ENCODE measurements at regions not wholly inside any gene's neighbourhood (a gene's known extent, or its start where the extent isn't known, plus 50 kb on each side); places are given as distances from the start of the nearest gene placed in this dataset.

DNA sequence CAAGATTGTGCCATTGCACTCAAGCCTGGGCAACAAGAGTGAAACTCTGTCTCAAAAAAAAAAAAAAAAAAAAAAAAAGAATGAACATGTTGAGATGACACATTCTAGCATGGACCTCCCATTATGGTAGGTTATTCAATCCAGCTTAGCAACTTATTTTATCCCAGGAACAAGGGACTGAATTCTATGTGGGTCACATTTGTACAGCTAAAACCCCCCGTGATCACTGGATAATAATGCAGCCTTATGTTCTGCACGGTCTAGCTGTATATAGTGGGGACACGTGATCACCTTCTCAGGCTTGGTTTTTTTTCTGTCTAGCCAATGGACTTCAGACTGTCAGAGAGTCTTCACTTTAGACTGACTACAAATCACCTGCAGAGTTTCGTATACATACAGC, 115.2 kb upstream of the FRG1 start:
- TF ChIP-seq EZH2phosphoT487 (IDR thresholded peaks at IDR 0.05; ENCODE audit: low read length) (no peak), EZH2 (optimal IDR thresholded peaks at IDR 0.05; ENCODE audit: low read depth, low read length) (no peak)
- TF ChIP-seq, protein P1, sequence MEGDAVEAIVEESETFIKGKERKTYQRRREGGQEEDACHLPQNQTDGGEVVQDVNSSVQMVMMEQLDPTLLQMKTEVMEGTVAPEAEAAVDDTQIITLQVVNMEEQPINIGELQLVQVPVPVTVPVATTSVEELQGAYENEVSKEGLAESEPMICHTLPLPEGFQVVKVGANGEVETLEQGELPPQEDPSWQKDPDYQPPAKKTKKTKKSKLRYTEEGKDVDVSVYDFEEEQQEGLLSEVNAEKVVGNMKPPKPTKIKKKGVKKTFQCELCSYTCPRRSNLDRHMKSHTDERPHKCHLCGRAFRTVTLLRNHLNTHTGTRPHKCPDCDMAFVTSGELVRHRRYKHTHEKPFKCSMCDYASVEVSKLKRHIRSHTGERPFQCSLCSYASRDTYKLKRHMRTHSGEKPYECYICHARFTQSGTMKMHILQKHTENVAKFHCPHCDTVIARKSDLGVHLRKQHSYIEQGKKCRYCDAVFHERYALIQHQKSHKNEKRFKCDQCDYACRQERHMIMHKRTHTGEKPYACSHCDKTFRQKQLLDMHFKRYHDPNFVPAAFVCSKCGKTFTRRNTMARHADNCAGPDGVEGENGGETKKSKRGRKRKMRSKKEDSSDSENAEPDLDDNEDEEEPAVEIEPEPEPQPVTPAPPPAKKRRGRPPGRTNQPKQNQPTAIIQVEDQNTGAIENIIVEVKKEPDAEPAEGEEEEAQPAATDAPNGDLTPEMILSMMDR (IDR thresholded peaks at IDR 0.05; ENCODE audit: low read length): no peak
